Astrocyte (in vitro differentiated cells and primary cell): ENCODE measurements at regions not wholly inside any gene's neighbourhood (a gene's known extent, or its start where the extent isn't known, plus 50 kb on each side); places are given as distances from the start of the nearest gene placed in this dataset.

Source experiments
- EZH2 ChIP-seq: IDR thresholded peaks from 2 replicates; pipeline ENCODE4 v1.6.1; 2012; ENCODE audit warnings: mild to moderate bottlenecking, low read length, inconsistent platforms; ENCODE audit not compliant: insufficient read depth
- TF ChIP-seq, protein P1 (sequence below): IDR thresholded peaks from 2 replicates; pipeline ENCODE4 v1.5.1; 2011; ENCODE audit warnings: low read depth, mild to moderate bottlenecking, inconsistent platforms, low read length, moderate library complexity; ENCODE audit not compliant: insufficient read depth

GRCh38 chr18:29488617-29489016 is 1311.7 kb upstream of the CDH2 start:
- TF ChIP-seq, protein P1, sequence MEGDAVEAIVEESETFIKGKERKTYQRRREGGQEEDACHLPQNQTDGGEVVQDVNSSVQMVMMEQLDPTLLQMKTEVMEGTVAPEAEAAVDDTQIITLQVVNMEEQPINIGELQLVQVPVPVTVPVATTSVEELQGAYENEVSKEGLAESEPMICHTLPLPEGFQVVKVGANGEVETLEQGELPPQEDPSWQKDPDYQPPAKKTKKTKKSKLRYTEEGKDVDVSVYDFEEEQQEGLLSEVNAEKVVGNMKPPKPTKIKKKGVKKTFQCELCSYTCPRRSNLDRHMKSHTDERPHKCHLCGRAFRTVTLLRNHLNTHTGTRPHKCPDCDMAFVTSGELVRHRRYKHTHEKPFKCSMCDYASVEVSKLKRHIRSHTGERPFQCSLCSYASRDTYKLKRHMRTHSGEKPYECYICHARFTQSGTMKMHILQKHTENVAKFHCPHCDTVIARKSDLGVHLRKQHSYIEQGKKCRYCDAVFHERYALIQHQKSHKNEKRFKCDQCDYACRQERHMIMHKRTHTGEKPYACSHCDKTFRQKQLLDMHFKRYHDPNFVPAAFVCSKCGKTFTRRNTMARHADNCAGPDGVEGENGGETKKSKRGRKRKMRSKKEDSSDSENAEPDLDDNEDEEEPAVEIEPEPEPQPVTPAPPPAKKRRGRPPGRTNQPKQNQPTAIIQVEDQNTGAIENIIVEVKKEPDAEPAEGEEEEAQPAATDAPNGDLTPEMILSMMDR = no peak
- no peak for TF ChIP-seq EZH2
